HG02759 (cell line): ENCODE measurements at regions not wholly inside any gene's neighbourhood (a gene's known extent, or its start where the extent isn't known, plus 50 kb on each side); places are given as distances from the start of the nearest gene placed in this dataset.
"Not testable (repeated sequence)": the region's sequence is repeated elsewhere in the genome, so short reads cannot be mapped to it uniquely, and the experiment has no call there.

ENCODE experiments used
- ATAC-seq: cut with Tn5 transposase; IDR thresholded peaks from one replicate; pipeline ENCODE4 v1.9.1; 2021; ENCODE audit warnings: mild to moderate bottlenecking, moderate library complexity; ENCODE audit not compliant: unreplicated experiment

DNA sequence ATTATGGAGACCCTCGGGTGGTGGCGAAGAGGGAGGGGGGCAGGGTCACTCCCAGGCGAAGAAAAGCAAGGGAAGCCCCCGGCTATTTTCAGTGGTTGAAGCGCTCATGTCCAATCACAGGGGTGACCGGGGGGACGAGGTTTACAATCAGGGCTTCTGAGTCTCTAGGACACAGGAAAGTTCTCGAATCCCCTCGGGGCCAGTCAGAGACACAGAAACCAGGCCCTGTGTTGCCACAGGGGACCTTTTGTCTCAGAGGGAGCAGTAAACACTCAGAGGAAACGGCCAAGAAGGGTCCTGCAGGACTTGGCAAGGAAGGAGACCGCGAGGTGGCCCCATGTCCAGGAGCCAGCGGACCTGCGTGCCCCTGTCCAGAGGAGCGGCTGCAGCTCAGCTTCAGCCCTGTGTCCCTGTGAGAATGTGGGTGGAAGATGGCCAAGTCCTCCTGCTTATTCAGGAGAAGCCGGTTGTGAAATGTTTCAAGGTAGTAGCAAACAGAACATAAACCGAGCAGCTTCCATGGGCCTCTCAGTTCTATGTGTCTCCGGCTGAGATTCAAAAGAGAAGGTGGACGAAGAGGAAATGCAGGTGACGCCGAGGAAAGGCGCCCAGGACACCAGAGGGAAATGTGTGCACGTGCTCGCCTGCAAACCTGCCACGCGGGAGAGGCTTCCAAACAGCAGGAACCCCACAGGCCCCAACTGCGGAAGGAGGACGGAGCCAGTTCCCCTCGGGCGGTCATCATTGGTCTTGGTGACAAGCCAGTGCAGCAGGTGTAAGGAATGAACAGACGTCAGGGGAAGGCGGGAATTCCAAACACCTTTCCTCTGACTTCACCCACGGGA is 357.6 kb downstream of the BRD1 start:
- ATAC-seq = no peak

DNA sequence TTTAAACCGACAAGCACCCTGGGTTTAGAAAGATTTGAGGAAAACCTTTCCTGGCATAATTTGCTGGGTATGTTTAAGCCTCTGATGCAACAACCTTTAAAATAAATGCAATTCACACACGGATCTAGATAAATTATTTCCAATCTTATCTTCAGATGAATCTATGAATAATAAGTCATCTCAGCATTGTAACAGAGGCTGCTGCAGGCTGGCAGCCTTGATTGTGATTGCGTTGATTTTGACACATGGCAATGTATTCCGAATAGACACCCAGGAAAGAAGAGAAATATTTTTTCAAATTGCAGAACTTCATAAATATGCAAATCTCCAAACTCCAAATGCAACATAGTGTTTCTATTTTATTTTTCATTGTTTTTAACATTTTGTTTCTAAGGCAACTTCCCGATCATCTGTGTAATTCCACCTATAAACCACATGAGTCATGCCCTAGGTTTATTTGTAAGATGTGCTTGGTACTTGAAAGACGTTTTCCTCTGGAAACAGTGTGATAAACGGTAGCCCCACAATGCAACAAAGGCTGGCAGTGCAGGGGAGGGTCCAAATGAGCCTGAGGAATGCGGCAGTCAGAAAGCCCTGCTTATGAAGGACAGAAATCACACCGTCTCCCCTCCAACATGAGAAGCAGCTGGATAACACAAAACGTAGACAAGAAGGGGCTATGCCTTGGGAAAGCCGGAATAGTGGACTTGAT is 359.0 kb downstream of the BRD1 start:
- ATAC-seq = no peak

DNA sequence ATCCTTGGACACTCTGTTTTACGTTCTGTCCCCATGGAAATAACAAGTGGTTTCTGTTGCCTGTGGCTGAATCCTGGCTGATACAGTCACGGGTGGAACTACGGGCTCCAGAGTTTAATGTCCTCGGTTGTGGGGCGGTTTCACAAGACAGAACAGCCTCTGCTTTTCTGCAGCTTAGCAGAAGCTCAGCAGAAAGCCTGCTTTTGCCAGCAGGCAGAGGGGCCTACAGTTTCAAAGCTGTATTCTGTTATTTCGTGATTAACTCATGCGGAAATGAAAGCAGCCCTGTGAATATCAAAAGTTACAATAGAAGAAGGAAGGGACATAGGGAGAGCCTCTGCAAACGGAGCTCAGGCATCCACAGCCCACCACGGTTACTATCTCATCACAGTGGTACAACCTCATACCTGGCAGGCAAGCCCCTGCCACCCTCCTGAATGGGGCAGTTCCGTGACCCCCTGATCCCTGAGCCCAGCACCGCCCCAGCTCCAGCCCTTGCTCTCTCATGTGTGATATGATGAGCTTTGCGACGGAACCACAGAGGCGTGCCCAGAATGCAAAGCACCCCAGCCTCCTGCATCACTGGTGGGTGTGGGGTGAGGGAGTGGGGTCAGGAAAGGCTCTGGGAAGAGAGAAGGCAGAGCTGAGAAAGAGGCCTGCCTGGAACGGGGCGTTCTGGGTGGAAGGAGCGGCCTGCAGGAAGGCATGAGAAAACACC is 360.6 kb downstream of the BRD1 start:
- ATAC-seq = no peak

DNA sequence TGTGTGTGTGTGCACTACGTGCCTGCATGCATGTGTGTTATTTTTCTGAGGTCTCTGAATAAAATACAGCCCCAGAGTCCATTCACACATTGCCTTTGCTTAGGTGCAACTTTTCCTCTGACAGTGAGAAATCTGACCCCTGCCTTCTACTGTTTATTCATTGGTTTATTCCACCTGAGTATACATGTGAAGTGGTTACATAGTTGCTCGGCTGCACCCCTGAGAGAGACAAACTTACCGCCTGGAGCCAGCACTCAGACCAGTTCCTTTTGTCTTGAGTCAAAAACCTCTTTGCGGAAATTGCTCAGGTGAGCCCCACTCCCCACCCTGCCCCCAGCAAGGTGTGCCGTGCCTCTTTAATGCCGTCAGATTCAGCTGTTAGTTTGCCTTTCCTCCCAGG is 363.6 kb downstream of the BRD1 start:
- no peak for ATAC-seq

DNA sequence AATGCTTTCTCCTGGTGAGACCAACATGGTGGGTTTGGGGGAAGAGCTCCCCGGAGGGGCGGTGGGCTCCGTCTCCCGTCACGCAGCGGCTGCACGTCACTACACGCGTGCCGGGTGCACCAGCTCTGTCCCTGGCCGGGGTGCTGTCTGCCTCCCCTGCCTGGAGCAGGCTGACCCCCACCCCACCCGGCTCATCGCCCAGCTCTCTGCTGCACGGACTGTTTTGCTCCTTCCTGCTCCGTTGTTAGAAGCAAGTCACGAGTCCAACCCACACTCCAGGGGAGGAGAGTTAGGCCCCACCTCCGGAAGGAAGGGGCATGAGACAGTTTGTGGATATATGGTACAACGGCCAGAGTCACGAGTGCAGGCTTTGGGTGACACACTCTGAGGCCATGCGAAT is 364.9 kb downstream of the BRD1 start:
- no peak for ATAC-seq

DNA sequence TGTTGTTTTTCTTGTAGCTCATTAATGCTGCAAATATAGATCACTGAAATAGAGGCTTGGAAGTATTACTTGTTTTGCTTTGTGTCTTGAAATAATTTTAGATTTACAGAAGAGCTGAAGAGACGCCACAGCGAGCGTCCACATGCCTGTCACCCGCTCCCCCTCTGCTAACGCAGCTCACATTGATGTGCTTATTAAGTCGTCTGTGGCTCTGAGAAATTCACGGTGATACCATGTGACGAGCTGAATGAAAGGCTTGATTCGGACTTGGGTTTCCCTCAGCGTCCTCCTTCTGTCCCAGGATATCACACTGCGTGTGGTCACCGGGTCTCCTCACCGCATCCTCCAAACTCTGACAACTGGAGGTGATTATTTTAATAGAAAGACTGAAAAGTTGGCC is 365.4 kb downstream of the BRD1 start:
- ATAC-seq = no peak

DNA sequence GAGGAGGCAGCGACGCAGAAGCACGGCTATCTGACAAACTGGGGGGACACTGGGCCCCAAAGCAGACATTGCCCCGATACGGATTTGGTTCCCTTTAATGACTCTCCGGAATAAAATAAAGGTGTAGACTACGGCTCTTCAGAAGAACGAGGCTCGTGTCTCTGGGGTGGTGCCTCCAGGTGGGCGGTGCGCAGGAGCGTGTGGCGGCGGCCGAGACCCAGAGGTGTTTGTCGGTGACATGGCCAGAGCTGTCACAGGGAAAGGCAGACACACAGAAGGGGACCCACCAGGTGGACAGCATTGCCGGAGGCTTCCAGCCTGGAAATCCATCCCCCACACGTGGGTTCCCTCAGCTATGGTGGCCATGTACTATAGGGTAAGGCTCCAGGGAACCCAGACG is 366.0 kb downstream of the BRD1 start:
- no peak for ATAC-seq

DNA sequence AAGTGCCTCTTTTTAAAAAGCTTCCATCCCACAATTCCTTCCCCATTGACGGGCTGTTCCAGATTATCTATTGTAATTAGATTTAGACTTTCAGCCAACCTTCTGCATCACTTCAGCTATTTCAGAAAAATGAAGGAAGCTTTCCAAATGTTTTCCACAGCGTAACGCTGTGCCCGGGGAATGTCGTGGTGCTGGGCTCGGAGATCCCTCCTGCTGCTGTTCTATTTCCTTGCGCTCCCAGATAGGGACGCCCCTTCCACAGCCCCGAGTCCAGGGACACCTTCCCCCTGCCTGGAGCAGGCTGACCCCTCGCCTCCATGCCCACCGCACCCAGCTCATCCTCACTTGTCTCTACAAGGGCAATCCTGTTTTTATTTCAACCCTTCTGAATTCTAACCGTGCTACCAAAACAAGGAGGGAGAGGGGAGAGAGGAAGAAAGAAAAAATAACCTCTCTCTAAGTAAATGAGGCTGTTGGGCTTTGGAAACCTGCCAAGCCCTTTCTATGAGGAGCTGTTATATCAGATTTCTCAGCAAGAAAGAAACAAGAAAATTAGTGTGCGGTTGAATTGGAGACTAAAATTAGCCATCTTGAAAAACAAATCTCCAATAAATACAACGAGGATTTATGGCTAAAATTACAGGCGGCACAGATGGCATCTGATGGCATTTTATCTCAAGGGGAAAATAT is 366.9 kb downstream of the BRD1 start:
- ATAC-seq = no peak

DNA sequence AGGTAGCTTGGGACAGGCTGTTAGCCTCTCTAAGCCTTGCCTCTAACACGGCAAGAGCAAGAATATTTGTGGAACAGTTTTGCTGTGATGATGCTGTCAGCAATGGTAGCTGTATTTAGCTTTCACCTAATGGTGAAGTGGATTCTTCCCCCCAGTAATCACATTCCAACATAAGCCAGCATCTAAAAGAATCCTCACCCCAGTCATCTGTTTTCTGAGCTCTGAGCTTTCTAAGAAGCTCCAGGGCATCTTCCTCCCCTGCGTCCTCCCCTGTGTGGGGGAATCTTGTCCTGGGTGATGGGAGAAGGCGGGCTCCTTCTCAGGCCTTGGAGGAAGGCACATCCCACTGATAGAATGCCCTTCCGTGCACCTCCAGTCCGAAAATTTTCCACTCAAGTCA is 367.6 kb downstream of the BRD1 start:
- no peak for ATAC-seq

DNA sequence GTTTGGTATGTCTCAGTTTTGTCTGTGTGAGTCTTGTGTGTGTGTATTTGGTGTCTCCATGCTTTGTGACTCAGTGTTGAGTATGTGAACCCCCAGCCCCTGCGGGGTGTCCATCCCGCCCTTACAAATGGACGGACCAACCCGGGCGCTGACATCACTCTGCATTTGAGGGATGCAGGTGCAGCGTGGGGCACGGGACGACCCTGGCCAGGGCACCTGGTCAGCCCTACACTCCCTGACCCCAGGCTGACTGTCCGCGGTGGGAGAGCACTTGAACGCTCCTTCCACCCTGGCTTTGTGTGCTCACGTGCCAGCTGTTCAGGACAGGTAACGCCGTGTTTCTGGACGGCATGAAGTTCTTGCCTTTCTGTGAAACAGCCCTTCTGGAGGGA is 369.0 kb downstream of the BRD1 start:
- no peak for ATAC-seq

DNA sequence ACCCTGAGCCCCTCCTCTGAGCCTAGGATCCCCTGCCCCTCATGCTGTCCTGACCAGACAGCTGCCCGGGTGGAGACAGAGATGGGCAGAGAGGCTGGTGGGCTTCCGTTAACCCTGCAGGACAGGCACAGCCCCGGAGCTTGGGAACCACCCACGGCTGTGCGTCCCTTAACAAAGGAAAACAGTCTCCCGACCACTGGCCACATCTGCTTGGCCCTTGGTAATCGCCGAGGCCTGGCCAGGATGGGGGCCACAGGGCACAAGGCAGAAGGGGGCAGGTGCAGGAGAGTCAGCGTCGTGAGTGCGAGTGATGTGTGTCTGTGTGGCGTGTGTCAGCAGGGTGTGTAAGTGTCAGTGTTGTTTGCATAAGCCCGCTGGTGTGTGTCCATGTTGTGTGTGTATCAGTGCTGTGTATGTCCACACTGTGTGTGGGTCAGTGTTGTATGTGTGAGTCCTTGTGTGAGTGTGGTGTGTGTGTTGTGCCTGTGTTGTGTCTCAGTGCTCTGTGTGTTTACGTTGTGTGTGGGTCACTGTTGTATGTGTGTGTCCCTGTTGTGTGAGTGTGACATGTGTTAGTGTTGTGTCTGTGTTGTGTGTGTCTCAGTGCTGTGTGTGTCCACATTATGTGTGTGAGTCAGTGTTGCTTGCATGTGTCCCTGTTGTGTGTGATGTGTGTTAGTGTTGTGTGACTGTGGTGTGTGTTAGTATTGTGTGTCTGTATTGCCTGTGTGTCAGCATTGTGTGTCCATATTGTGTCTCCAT is 369.5 kb downstream of the BRD1 start:
- ATAC-seq = no peak

DNA sequence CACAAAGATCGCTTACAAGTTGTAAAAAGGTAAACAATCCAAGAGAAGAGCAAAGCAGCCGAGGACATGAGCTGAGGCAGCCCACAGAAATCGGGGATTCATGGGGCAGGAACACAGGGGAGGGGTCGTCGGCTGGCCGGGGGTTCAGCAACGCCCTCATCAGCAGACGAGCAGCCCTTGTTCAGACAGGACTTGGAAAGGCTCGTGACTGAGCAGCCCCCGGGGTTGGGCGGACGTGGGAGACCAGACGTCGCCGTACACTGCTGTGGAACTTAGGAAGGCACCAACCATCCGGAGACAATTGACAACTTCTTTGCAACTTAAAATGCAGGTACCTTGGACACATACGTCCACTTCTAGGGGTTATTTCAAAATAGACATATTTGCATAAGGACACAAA is 370.5 kb downstream of the BRD1 start:
- no peak for ATAC-seq

DNA sequence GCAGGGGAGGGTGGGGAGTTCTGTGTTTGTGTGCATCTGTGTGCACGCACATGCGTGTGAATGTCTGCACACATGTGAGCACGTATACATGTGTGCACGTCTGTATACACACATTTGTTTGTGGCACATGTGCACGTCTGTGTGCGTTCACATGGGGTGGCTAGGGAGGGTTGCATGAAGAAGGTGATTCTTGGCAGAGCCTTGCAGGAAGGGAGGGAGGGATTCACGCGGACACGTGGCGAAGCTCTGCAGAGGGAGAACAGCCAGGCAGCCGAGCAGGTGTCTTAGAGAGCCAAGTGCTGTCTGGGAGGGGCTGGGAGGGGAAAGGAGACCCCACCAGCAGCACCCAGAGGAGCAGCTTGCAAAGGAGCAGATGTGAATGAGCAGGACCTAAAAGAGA is 372.1 kb downstream of the BRD1 start:
- no peak for ATAC-seq

DNA sequence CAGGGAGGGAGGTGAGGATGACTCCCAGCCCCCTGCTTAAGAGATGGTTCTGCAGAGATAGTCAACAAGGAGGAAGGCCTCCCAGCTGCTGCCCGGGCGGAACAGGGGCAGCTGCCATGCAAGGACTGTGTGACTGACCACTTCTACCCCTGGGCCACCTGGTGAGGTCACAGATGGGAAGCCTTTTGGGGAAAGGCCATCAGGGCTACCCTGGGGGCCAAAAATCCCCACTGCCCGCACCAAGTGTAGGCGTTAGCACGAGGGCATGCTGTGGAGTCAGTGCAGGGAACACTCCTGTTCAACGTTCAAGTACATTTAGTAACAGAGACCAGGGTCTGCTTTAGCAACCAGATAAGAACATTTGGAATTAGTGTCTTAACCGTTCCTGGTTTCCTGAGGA is 372.9 kb downstream of the BRD1 start:
- ATAC-seq = no peak

DNA sequence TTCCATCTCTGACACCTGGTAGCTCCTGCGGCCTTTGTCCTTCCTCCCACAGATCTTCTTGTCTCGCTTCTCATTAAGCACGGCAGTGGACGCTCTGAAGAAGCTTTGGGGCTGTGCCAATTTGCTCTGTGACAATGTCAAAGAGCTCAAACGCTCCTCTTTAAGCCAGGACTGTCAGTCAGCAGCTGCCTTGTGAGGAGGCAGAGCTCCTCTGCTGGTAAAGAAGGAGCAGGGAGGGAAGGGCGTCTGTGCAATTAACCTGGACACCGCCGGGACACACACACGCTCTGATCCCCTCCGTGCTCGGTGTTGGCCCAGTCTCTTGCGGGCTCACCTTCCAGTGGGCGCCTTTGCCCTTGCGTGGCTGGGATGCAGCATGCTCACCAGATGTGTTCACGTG is 373.9 kb downstream of the BRD1 start:
- ATAC-seq = no peak

DNA sequence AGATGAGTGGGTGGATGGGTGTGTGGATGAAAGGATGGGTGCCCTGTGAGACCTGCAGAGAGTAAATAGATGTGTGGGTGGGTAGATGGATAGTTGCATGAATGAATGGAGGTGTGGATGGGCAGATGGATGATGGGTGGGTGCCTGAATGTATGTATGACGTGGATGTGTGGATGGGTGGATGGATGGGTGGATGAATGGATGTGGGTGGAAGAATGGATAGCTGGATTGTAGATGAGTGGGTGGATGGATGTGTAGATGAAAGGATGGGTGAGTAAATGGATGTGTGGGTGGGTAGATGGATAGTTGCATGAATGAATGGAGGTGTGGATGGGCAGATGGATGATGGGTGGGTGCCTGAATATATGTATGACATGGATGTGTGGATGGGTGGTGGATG is 374.7 kb downstream of the BRD1 start:
- not testable (repeated sequence) for ATAC-seq

DNA sequence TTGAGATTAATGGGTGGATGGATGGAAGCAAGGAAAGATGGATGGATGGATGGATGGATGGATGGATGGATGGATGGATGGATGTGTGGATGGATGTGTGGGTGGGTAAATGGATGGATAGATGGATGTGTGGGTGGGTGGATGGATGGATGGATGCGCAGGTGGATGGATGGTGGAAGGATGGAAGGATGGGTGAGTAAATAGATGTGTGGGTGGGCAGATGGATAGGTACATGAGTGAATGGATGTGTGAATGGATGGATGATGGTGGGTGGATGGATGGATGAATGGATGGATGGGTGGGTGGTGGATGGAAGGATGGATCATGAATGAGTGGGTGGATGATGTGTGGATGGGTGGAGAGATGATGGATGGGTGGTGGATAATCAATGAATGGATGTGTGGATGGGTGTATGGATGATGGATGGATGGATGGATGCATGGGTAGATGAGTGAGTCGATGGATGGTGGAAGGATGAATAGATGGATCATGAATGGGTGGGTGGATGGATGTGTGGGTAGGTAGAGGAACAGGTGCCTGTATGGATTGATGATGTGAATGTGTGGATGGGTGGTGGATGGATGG is 375.2 kb downstream of the BRD1 start:
- ATAC-seq = no peak

DNA sequence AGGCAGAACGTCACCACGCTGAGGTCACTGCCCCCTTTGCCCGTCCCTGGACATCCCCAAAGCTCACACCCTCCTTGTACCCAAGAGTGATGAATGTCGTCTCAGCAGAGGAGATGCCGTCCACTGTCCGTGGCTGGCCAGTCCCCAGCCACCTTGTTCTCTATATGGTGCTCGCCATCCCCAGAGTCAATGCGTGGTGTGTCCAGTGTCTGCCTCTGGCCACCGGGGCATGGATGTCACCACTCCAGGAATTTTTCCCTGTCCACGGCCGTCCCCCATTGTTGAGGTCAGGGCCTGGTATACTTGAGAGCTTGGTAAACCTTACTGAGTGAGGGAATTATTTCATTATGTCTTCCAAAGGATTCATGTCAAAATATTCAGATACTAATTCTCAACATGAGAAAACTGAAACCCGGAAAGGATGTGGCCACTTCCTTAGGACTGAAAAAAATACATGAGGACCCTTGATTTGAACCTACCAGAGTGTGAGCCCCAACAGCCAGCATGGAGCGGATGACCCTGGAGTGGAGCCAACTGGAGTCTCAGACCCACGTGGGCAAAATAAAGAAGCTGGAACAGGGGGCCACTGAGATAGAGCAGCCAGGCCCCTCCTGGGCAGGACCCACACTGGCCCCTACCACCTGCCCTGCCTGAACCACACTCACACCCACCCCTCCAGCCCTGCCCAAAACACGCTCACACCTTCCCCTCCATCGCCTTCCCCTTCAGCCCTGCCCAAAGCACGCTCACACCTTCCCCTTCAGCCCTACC is 376.4 kb downstream of the BRD1 start:
- ATAC-seq = no peak

DNA sequence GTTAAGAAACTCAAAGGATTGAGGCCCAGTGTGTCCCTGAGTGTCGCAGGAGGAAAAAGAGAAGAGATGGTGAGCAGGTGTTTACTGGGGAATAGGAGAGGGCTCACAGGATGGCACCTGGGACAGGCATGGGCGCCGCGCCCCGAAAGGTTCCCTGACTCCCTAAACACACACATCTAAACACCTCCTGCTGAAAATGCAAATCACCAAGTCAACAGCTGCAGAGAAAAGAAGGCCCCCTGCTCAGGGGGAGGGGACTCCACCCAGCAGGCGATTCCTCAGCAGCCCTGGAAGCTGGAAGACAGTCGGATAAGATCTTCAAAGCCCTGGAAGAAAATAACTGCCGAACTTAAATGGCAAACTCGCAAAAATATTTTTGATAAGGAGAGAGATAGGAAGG is 377.2 kb downstream of the BRD1 start:
- no peak for ATAC-seq
